ENCODE measurements at regions not wholly inside any gene's neighbourhood (a gene's known extent, or its start where the extent isn't known, plus 50 kb on each side); places are given as distances from the start of the nearest gene placed in this dataset.
A peak's percentile ranks its signal among the peaks of the same experiment; 100 is the strongest.
"Not testable (repeated sequence)": the region's sequence is repeated elsewhere in the genome, so short reads cannot be mapped to it uniquely, and the experiment has no call there.

GRCh38 chr17:31678431-31678830 lies 180.6 kb downstream of the COPRS start:
- no peak for DNase-seq (ENCODE audit: low read depth)

- no peak for DNase-seq (ENCODE audit: low read depth)
These were observed 181.4 kb downstream of the COPRS start for GRCh38 chr17:31677681-31678080.

GRCh38 chr17:31677036-31677435 lies 182.0 kb downstream of the COPRS start:
- no peak for DNase-seq (ENCODE audit: low read depth)

GRCh38 chr17:31675392-31675791 lies 183.7 kb downstream of the COPRS start:
- DNase-seq (ENCODE audit: low read depth): not testable (repeated sequence)

GRCh38 chr17:31674717-31675349 lies 184.2 kb downstream of the COPRS start:
- DNase-seq (ENCODE audit: low read depth): no peak

GRCh38 chr17:31674305-31674704 lies 184.7 kb downstream of the COPRS start:
- DNase-seq (ENCODE audit: low read depth): no peak

GRCh38 chr17:31673076-31673475 lies 186.0 kb downstream of the COPRS start:
- no peak for DNase-seq (ENCODE audit: low read depth)

GRCh38 chr17:31672161-31672819 lies 186.8 kb downstream of the COPRS start:
- DNase-seq (ENCODE audit: low read depth): no peak

- DNase-seq (ENCODE audit: low read depth): no peak
These were observed 195.5 kb downstream of the COPRS start for GRCh38 chr17:31663576-31663975.

GRCh38 chr17:31660684-31661083 lies 198.4 kb downstream of the COPRS start:
- DNase-seq (ENCODE audit: low read depth): no peak

GRCh38 chr17:31657876-31658275 lies 201.2 kb downstream of the COPRS start:
- DNase-seq (ENCODE audit: low read depth): no peak

- DNase-seq (ENCODE audit: low read depth): no peak
These were observed 204.1 kb downstream of the COPRS start for GRCh38 chr17:31654936-31655335.

- no peak for DNase-seq (ENCODE audit: low read depth)
These were observed 205.4 kb downstream of the COPRS start for GRCh38 chr17:31653691-31654090.

- no peak for DNase-seq (ENCODE audit: low read depth)
These were observed 208.1 kb downstream of the COPRS start for GRCh38 chr17:31650756-31651520.

- no peak for DNase-seq (ENCODE audit: low read depth)
These were observed 209.7 kb downstream of the COPRS start for GRCh38 chr17:31649302-31649701.

GRCh38 chr17:31647661-31648060 lies 211.4 kb downstream of the COPRS start:
- DNase-seq (ENCODE audit: low read depth): no peak

- no peak for DNase-seq (ENCODE audit: low read depth)
These were observed 212.4 kb downstream of the COPRS start for GRCh38 chr17:31646642-31647041.

- DNase-seq (ENCODE audit: low read depth): no peak
These were observed 213.7 kb downstream of the COPRS start for GRCh38 chr17:31645351-31645750.

GRCh38 chr17:31631766-31632165 lies 227.3 kb downstream of the COPRS start:
- DNase-seq (ENCODE audit: low read depth): peak; percentile 47

- not testable (repeated sequence) for DNase-seq (ENCODE audit: low read depth)
These were observed 228.2 kb downstream of the COPRS start for GRCh38 chr17:31630866-31631265.

GRCh38 chr17:31629696-31630470 lies 229.2 kb downstream of the COPRS start:
- DNase-seq (ENCODE audit: low read depth): peak; percentile 85

GRCh38 chr17:31627960-31628359 lies 231.1 kb downstream of the COPRS start:
- peak; percentile 43 for DNase-seq (ENCODE audit: low read depth)
